GM12878 (cell line): ENCODE measurements at regions not wholly inside any gene's neighbourhood (a gene's known extent, or its start where the extent isn't known, plus 50 kb on each side); places are given as distances from the start of the nearest gene placed in this dataset.

ENCODE experiments used
- ASH2L ChIP-seq: fragments of 300-600, 200-600 bp; sonication (generic); IDR thresholded peaks from 2 replicates; pipeline ENCODE4 v1.6.1; 2017; ENCODE audit warnings: low read depth, mild to moderate bottlenecking, borderline replicate concordance
- ATF7 ChIP-seq: fragments of 450-650 bp; IDR thresholded peaks from 2 replicates; pipeline ENCODE4 v1.6.1; 2016; ENCODE audit warnings: low read depth, mild to moderate bottlenecking
- BCLAF1 ChIP-seq: fragments of 450-650 bp; IDR thresholded peaks from 2 replicates; pipeline ENCODE4 v1.6.1; 2017; ENCODE audit warnings: antibody characterized with exemption, mild to moderate bottlenecking, moderate library complexity
- E2F8 ChIP-seq: fragments of 450-650 bp; IDR thresholded peaks from 2 replicates; pipeline ENCODE4 v1.6.1; 2018; ENCODE audit warnings: mild to moderate bottlenecking, low read depth, moderate library complexity; ENCODE audit not compliant: partially characterized antibody
- ETV6 ChIP-seq, 2 experiments: fragments of 450-650 bp in 1 of 2; IDR thresholded peaks in 1 of 2; conservative IDR thresholded peaks in 1 of 2; 2 replicates each; pipeline ENCODE4 v1.6.1; 2014; ENCODE audit warnings: antibody characterized with exemption in 1 of 2, borderline replicate concordance in 1 of 2, low read depth in 1 of 2, mild to moderate bottlenecking in 1 of 2, moderate library complexity in 1 of 2
- REST ChIP-seq: IDR thresholded peaks from 2 replicates; pipeline ENCODE4 v1.6.1; 2012; ENCODE audit warnings: mild to moderate bottlenecking, low read depth, low read length
- SKIL ChIP-seq: fragments of 450-650 bp; IDR thresholded peaks from 2 replicates; pipeline ENCODE4 v1.6.1; 2017; ENCODE audit warnings: mild to moderate bottlenecking, low read depth, inconsistent platforms; ENCODE audit not compliant: poor library complexity, severe bottlenecking
- SMAD1 ChIP-seq: fragments of 450-650 bp; IDR thresholded peaks from 2 replicates; pipeline ENCODE4 v1.6.1; 2018; ENCODE audit warnings: mild to moderate bottlenecking, low read depth; ENCODE audit not compliant: partially characterized antibody
- ZNF622 ChIP-seq: fragments of 450-650 bp; IDR thresholded peaks from 2 replicates; pipeline ENCODE4 v1.6.1; 2017; ENCODE audit warnings: mild to moderate bottlenecking, inconsistent platforms
- ZNF687 ChIP-seq: fragments of 450-650 bp; IDR thresholded peaks from 2 replicates; pipeline ENCODE4 v1.6.1; 2017; ENCODE audit warnings: mild to moderate bottlenecking, moderate library complexity

GRCh38 chr1:21368515-21369289 lies 71.2 kb upstream of the NBPF3 start (continued):
- TF ChIP-seq BCLAF1 (no peak), ASH2L (no peak), ATF7 (no peak), REST (no peak), ZNF687 (no peak), ZNF622 (no peak), SKIL (no peak), ETV6 (conservative IDR thresholded peaks at IDR 0.05 in 1 of 2, IDR thresholded peaks at IDR 0.05 in 1 of 2; ENCODE audit: borderline replicate concordance in 1 of 2, low read depth in 1 of 2) (no peak), E2F8 (no peak), SMAD1 (no peak)
